Small intestine (tissue), 7 donors: ENCODE measurements at regions not wholly inside any gene's neighbourhood (a gene's known extent, or its start where the extent isn't known, plus 50 kb on each side); places are given as distances from the start of the nearest gene placed in this dataset.

Experiments
- DNase-seq, 2 donors: peaks; one replicate each; pipeline versions ENCODE4 v3.0.0 to v3.0.0-alpha.2; 2013
- FAIRE-seq: peaks from 2 replicates; lab custom pipeline; 2012; peaks lifted over from hg19 to GRCh38; lab: Jason Lieb, UNC
- H3K27ac ChIP-seq, 3 donors: one replicate each; pipeline ENCODE4 v1.5.1; 2013; ENCODE audit warnings: low read length in 2 of 3, mild to moderate bottlenecking in 2 of 3, control low read depth in 1 of 3, inconsistent platforms in 1 of 3, low read depth in 1 of 3, moderate library complexity in 1 of 3
- H3K27me3 ChIP-seq, 3 donors: one replicate each; pipeline ENCODE4 v1.6.1; 2013; ENCODE audit warnings: low read length in 3 of 3, inconsistent platforms in 1 of 3; ENCODE audit not compliant: control insufficient read depth in 3 of 3, insufficient read depth in 3 of 3
- H3K36me3 ChIP-seq, 3 donors: one replicate each; pipeline ENCODE4 v1.6.1; 2013; ENCODE audit warnings: low read length in 3 of 3, inconsistent platforms in 1 of 3, low read depth in 1 of 3, mild to moderate bottlenecking in 1 of 3, moderate library complexity in 1 of 3; ENCODE audit not compliant: control insufficient read depth in 3 of 3, insufficient read depth in 2 of 3
- H3K4me1 ChIP-seq, 3 donors: one replicate each; pipeline ENCODE4 v1.6.1; 2013; ENCODE audit warnings: low read length in 2 of 3, inconsistent platforms in 1 of 3, low read depth in 1 of 3, mild to moderate bottlenecking in 1 of 3, moderate library complexity in 1 of 3; ENCODE audit not compliant: control insufficient read depth in 3 of 3, insufficient read depth in 2 of 3
- H3K4me3 ChIP-seq, 3 donors: one replicate each; pipeline ENCODE4 v1.5.1; 2013; ENCODE audit warnings: low read length in 3 of 3, control low read depth in 1 of 3, inconsistent platforms in 1 of 3, low read depth in 1 of 3, mild to moderate bottlenecking in 1 of 3, moderate library complexity in 1 of 3
- H3K9me3 ChIP-seq, 2 donors: one replicate each; pipeline ENCODE4 v1.6.1; 2013; ENCODE audit warnings: low read depth in 1 of 2, low read length in 1 of 2; ENCODE audit not compliant: control insufficient read depth in 2 of 2, insufficient read depth in 1 of 2
- WGBS, 3 donors: extraction: QIAGEN DNeasy Blood & Tissue Kit; methylation state at CpG; one replicate each; pipeline ENCODE4 v1.1.7; 2013; 5-methylcytosine and 5-hydroxymethylcytosine counted together
- donor health status: healthy with polysubstance abuse.
- donor health status: control.
- donor health status: control.
- donor health status: Bipolar disorder and iron deficiency.
- donor health status: healthy.

DNA sequence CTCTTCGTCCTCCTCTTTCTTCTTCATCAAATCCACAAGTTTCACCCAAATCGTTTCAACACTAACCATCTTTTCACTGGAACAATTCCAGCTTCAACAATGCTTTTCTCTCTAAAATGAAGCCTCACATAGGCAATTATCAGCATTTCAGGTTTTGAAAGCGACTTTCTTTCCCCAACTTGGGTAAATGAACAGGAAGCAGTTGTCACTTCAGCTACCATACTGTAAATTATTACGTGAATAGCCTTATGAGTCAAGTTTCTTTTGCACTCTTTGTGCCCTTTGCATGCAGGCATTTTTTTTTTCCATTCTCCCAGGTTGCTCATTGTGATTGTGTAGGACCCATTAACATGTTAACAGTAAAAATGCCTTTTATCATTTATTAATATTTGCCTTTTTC lies 121.7 kb upstream of the BTBD3 start:
- no peak overlapping the region for H3K27ac ChIP-seq
- WGBS, 3 donors, result 50 to 67% (median 59%) methylated on average over 4 of the region's 4 CpGs
- FAIRE-seq (no peak), DNase-seq (no peak)
- no peaks in the 10 kb centered on the region for H3K27me3 ChIP-seq
- no peak overlapping the region for H3K4me3 ChIP-seq
- H3K4me1 ChIP-seq, result no peaks in the 10 kb centered on the region
- no peaks in the 10 kb centered on the region for H3K9me3 ChIP-seq
- H3K36me3 ChIP-seq, result no peaks in the 10 kb centered on the region

DNA sequence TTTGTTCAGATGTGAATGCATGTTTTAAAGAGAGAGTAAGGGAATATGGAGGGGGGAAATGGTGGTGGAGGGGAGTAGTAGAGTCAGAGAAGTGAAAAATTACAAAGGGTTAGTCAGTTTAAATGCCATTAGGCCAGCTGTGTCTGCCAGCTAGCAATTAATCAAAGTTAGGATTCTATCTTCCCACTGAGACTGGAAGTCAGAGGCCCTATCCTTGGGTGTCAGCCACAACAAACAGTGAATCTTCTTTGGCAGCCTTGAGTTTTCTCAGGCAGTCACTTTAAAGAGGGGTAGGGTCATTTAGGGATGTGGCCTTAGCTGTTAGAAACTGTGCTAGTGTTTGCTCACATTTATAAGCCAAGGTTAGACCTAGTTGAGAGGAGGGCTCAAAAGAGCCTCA lies 120.5 kb upstream of the BTBD3 start:
- no peak for FAIRE-seq
- Histone ChIP-seq H3K4me3 (no peak overlapping the region), H3K27me3 (no peaks in the 10 kb centered on the region)

DNA sequence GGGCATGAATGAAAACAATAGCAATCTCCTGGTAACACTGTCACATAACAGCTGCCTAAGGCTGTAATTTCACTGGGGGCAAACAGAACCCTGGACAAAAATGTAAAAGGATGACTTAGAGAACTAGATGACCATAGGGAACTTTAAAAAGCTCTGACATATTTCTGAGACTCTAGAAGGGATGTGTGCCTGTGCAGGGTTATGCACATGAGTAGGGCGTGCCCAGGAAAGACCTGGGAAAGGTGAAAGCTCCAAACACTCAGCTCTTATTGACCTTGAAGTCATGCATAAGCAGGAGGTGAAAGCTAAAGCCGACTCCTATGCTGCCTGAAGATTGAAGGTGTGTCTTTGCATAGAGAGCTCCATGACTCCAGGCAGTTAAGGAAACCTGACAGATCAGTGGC lies 118.4 kb upstream of the BTBD3 start:
- no peak overlapping the region for H3K27ac ChIP-seq
- no peak for FAIRE-seq
- no peaks in the 10 kb centered on the region for H3K4me1 ChIP-seq
- H3K9me3 ChIP-seq, result no peaks in the 10 kb centered on the region
- H3K4me3 ChIP-seq, result no peak overlapping the region
- no peaks in the 10 kb centered on the region for H3K36me3 ChIP-seq
- no peaks in the 10 kb centered on the region for H3K27me3 ChIP-seq
- 17 to 65% (median 38%) methylated on average over 2 of the region's 2 CpGs for WGBS, 3 donors
- DNase-seq, result no peak

More for the DNA sequence above, 120.5 kb upstream of the BTBD3 start:
- Histone ChIP-seq H3K4me1 (no peaks in the 10 kb centered on the region), H3K27ac (no peak overlapping the region), H3K9me3 (no peaks in the 10 kb centered on the region), H3K36me3 (no peaks in the 10 kb centered on the region)
- DNase-seq, result no peak

DNA sequence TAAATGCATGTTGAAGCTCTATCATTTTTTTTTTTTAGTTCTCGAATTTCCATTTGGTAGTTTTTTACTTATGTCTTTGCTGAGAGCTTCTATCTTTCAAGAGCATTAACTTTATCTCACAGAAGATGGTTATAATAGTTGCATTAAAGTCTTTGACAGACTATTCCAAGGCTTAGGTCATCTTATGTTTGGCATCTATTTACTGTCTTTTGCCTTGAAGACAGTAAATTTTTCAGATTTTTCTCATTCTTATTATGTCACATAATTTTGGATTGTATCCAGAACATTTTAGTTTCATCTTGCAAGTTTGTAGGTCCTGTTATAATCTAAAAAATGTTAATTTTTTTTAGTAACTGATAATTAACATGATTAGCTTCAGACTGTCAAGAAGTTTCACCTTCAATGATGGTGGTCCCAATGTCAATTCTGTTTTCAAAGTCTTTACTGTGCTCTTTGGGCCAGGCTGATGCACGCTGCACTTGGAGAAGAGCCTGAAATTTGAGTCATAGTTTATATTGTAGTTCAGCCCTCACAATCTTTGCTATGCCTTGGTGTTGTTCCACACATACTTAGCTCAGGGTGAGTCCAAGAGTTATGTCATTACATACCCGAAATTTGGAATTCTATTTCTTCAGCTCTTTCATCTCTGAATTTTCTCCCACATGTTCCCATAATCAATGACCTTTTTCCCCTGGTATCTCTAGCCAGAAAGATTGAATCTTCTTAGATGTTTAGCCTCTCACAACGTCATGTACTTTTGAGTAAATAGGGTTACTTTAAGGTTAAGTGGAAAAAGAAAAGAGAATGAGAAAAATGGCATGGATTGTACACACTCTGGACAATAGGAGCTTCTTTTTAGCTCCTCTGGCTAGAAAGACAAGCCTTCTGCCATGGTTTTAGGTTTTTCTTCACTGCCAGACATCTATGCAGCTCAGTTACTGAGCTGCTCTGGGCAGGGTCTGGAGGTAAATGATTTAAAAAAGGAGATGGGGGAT lies 110.3 kb upstream of the BTBD3 start:
- no peaks in the 10 kb centered on the region for H3K36me3 ChIP-seq
- 25 to 48% (median 38%) methylated on average over 4 of the region's 4 CpGs for WGBS, 3 donors
- H3K9me3 ChIP-seq, result no peaks in the 10 kb centered on the region
- no peaks in the 10 kb centered on the region for H3K4me1 ChIP-seq
- no peak overlapping the region for H3K27ac ChIP-seq
- no peak for DNase-seq
- no peaks in the 10 kb centered on the region for H3K27me3 ChIP-seq
- FAIRE-seq, result no peak
- H3K4me3 ChIP-seq, result no peak overlapping the region

DNA sequence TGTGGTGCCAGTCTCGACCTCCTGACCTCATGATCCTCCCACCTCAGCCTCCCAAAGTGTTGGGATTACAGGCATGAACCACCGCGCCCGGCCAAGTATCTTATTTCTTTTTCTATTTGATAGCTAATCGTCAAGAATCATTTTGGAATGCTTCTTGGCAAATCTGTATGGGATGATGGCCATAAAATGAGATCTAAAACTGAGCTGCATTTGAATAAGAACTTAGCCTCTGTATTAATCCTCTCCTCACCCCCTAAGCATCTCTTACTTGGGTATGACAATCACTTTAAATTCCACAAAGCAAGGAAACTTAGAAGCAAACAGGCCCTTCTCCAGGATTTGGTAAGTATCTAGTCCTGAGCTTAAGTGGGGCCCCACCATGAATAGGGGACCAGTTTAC lies 108.9 kb upstream of the BTBD3 start:
- WGBS, 3 donors, result 74 to 76% (median 76%) methylated on average over 5 of the region's 5 CpGs
- Histone ChIP-seq H3K9me3 (no peaks in the 10 kb centered on the region), H3K4me3 (no peak overlapping the region), H3K27ac (no peak overlapping the region), H3K36me3 (no peaks in the 10 kb centered on the region), H3K4me1 (no peaks in the 10 kb centered on the region), H3K27me3 (no peaks in the 10 kb centered on the region)
- DNase-seq (no peak), FAIRE-seq (no peak)

DNA sequence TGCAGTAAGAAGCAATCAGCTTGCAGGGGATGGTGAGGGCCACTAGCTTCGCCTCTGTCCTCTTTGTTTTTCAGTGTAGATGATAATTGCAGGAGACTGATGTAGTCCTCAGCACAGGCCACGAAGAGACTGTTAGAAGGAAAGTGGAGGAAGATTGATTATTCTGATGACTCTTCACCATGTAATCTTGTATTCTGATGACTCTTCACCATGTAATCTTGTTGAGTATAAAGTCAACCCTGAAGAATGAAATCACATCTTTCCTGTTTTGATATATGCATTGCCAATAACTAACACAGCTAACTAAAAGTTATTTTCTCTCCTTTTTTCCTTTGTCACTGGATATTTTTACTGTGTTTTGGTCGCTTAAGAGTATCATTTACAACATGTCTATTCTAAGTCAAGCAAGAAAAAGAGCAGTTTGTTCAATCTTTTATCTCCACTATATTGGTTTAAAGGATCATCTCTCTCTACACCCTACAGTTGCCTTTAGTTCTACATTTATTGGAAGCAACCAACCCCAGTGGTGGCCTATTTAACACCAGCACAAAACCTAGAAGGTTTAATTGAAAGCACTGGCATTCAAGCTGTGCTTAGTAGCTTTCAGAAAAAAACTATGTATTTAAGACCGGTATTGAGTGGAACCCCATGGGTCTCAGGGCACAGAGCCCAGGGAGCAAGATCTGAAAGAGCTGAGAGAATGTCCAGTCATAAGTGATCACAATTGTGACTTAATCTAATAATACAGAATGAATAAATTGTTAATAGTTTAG lies 107.2 kb upstream of the BTBD3 start:
- 49 to 69% (median 62%) methylated on average over 4 of the region's 4 CpGs for WGBS, 3 donors
- no peaks in the 10 kb centered on the region for H3K36me3 ChIP-seq

DNA sequence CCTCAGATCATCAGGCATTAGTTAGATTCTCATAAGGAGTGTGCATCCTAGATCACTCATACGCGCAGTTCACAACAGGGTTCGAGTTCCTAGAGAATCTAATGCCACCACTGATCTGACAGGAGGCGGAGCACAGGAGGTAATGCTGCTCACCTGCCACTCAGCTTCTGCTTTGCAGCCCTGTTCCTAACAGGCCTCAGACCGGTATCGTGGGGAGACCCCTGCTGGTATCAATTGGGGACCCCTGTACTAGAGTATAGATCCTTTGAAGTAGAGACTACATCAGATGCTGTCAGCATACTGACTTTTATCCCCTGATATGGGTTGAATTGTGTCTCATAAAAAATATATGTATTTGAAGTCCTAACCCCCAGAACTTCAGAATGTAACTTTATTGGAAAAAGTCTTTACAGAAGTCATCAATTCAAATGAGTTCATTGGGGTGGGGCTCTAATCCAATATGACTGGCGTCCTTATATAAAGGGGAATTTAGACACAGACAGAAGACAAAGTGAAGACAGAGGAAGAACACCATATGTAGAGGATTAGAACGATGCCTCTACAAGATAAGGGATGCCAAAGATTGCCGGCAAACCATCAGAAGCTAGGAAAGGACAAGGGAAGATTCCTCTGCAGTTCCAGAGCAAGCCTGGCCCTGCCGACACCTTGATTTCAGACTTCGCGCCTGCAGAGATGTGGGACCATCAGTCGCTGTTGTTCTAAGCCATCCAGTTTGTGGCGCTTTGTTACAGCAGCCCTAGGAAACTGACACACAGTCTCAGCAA lies 104.4 kb upstream of the BTBD3 start:
- Histone ChIP-seq H3K4me3 (no peak overlapping the region), H3K4me1 (no peaks in the 10 kb centered on the region), H3K27ac (no peak overlapping the region), H3K27me3 (no peaks in the 10 kb centered on the region), H3K9me3 (no peaks in the 10 kb centered on the region), H3K36me3 (no peaks in the 10 kb centered on the region)
- FAIRE-seq (no peak), DNase-seq (no peak)
- WGBS, 3 donors, result 92 to 95% (median 92%) methylated on average over 14 of the region's 14 CpGs

More for the DNA sequence above, 107.2 kb upstream of the BTBD3 start:
- Histone ChIP-seq H3K4me1 (no peaks in the 10 kb centered on the region), H3K9me3 (no peaks in the 10 kb centered on the region), H3K4me3 (no peak overlapping the region), H3K27ac (no peak overlapping the region), H3K27me3 (no peaks in the 10 kb centered on the region)
- DNase-seq, result no peak
- FAIRE-seq, result no peak

DNA sequence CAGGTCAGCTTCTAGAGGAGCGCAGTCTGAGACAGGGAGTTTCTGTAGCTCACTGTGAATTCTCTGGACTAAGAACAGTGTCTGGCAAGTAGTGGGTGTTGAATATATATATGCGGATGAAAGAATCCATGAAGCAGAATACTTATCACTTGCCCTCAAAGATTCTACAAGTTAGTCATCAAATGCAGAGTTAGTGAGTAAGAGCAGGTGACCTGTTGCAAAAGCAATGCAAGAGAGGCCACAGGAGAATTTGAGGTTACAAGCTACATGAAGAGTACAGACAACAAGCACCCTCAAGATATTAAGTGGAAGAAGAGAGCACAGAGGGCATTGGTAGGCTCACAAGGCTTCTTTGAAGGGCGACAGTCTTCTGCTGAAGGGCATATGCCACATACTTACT lies 103.4 kb upstream of the BTBD3 start:
- Histone ChIP-seq H3K36me3 (no peaks in the 10 kb centered on the region), H3K4me3 (no peak overlapping the region), H3K27ac (no peak overlapping the region), H3K27me3 (no peaks in the 10 kb centered on the region), H3K9me3 (no peaks in the 10 kb centered on the region), H3K4me1 (no peaks in the 10 kb centered on the region)
- DNase-seq (no peak), FAIRE-seq (no peak)
- 87 to 93% (median 88%) methylated on average over 3 of the region's 3 CpGs for WGBS, 3 donors
